ENCODE measurements at regions not wholly inside any gene's neighbourhood (a gene's known extent, or its start where the extent isn't known, plus 50 kb on each side); places are given as distances from the start of the nearest gene placed in this dataset.

DNA sequence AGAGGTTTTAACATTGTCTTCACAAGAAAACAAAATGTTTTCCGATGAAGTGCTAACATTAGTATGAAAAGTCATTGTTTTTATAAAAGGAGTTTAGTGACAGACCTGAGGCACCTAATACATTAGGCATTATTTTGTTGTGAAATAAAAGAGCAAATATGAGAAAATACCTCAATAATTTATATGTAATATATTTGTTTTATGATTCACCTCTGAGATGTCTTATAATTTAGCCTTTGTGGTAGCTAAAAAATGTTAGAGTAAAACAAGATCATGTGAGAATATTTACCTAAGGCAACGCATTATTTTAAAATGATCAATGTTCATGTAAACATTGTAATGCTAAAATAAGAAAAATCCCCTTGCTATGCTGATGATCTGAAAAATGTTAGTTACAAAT is 100.9 kb upstream of the WDFY3 start:
- TF ChIP-seq PAX5 (IDR thresholded peaks at IDR 0.05; ENCODE audit: insufficient read depth, low read length, severe bottlenecking): no peak
- no peak for TF ChIP-seq POLR2A (IDR thresholded peaks at IDR 0.05; ENCODE audit: low read depth, low read length)

Data from GM12891 (cell line).